GM12865 (cell line): ENCODE measurements at regions not wholly inside any gene's neighbourhood (a gene's known extent, or its start where the extent isn't known, plus 50 kb on each side); places are given as distances from the start of the nearest gene placed in this dataset.

Experiments used
- DNase-seq: peaks from one replicate; pipeline ENCODE4 v3.0.0; 2010; ENCODE audit warnings: low read depth
- H3K4me3 ChIP-seq: 2 replicates; pipeline ENCODE4 v1.5.1; 2011; ENCODE audit warnings: mild to moderate bottlenecking, low read depth, low read length, control low read depth
- CTCF ChIP-seq: IDR thresholded peaks from 2 replicates; pipeline ENCODE4 v1.5.1; 2011; ENCODE audit warnings: low read length, control low read depth, low read depth, inconsistent platforms; ENCODE audit not compliant: insufficient read depth; ENCODE audit errors: missing control alignments

GRCh38 chr4:41410049-41410448, 127.9 kb upstream of the LIMCH1 start:
- H3K4me3 ChIP-seq: no peak overlapping the region
- no peak for DNase-seq
- TF ChIP-seq CTCF: no peak

- DNase-seq: no peak
- TF ChIP-seq CTCF: no peak
Observed at GRCh38 chr4:41413670-41414411, 124.1 kb upstream of the LIMCH1 start.

GRCh38 chr4:41414412-41414779, 123.6 kb upstream of the LIMCH1 start:
- DNase-seq: no peak
- H3K4me3 ChIP-seq: no peak overlapping the region
- no peak for TF ChIP-seq CTCF

More at GRCh38 chr4:41413670-41414411, 124.1 kb upstream of the LIMCH1 start:
- no peak overlapping the region for H3K4me3 ChIP-seq

GRCh38 chr4:41418444-41418843, 119.5 kb upstream of the LIMCH1 start:
- no peak for TF ChIP-seq CTCF
- no peak for DNase-seq
- H3K4me3 ChIP-seq: no peak overlapping the region

- H3K4me3 ChIP-seq: no peak overlapping the region
- no peak for TF ChIP-seq CTCF
- no peak for DNase-seq
Observed at GRCh38 chr4:41420541-41420940, 117.4 kb upstream of the LIMCH1 start.

GRCh38 chr4:41423117-41423516, 114.8 kb upstream of the LIMCH1 start:
- no peak overlapping the region for H3K4me3 ChIP-seq
- DNase-seq: no peak
- no peak for TF ChIP-seq CTCF

- DNase-seq: no peak
- no peak for TF ChIP-seq CTCF
Observed at GRCh38 chr4:41424522-41424921, 113.4 kb upstream of the LIMCH1 start.

More at GRCh38 chr4:41424522-41424921, 113.4 kb upstream of the LIMCH1 start:
- H3K4me3 ChIP-seq: no peak overlapping the region
